ENCODE measurements at regions not wholly inside any gene's neighbourhood (a gene's known extent, or its start where the extent isn't known, plus 50 kb on each side); places are given as distances from the start of the nearest gene placed in this dataset.

DNA sequence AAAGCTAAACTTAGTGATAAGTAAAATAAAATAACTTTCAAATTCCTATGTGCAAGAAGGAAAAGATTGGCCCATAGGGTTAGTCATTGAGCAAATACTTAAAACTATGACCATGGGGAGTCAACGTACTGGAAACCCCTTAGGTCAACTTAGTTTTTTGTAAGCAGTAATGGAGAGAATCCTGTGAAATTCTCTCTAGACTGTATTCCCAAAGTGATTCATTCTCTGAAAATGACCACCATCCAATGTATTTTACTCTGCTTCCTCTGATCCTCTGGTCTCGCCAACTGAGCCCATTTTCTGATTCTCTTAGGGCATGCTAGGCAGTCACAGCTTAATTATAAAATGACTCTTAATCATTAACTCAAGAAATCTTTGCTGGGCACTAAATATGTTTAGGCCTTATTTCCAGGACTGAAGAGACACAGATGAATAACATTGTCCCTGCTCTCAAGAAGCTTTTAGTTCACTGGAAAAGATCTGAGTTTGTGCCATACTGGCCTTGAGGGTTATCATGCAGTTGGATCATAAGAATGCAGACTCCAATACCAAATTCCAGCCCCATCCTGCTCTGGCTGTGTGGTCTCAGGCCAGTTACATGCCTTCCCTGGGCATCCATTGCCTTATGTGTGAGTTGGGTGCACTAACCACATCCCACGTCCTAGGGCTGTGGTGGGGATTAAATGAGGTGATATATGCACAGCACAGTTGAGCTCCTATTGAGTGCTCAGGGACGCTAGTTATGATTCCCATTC, 732.4 kb downstream of the AACS start:
- Histone ChIP-seq H3K27ac (ENCODE audit: low read depth in 1 of 2, low read length in 1 of 2) (no peak overlapping the region), H3K4me1 (ENCODE audit: control insufficient read depth in 5 of 5, insufficient read depth in 5 of 5, low read length in 5 of 5) (no peaks in the 10 kb centered on the region), H3K36me3 (ENCODE audit: control insufficient read depth in 4 of 4, insufficient read depth in 4 of 4, low read length in 4 of 4) (no peaks in the 10 kb centered on the region), H3K27me3 (ENCODE audit: control insufficient read depth in 3 of 3, insufficient read depth in 3 of 3, low read length in 2 of 3) (no peaks in the 10 kb centered on the region), H3K9me3 (ENCODE audit: control insufficient read depth in 4 of 4, insufficient read depth in 3 of 4, low read length in 3 of 4) (no peaks in the 10 kb centered on the region), H3K9ac (ENCODE audit: insufficient read depth in 1 of 2, low read length in 2 of 2) (no peak overlapping the region), H3K4me3 (no peak overlapping the region)
- 67 to 89% methylated on average over 4 of the region's 4 CpGs for WGBS, 2 donors
- ATAC-seq (ENCODE audit: insufficient read depth, low FRiP score) (no peak), DNase-seq (no peak)
- TF ChIP-seq, protein P1, sequence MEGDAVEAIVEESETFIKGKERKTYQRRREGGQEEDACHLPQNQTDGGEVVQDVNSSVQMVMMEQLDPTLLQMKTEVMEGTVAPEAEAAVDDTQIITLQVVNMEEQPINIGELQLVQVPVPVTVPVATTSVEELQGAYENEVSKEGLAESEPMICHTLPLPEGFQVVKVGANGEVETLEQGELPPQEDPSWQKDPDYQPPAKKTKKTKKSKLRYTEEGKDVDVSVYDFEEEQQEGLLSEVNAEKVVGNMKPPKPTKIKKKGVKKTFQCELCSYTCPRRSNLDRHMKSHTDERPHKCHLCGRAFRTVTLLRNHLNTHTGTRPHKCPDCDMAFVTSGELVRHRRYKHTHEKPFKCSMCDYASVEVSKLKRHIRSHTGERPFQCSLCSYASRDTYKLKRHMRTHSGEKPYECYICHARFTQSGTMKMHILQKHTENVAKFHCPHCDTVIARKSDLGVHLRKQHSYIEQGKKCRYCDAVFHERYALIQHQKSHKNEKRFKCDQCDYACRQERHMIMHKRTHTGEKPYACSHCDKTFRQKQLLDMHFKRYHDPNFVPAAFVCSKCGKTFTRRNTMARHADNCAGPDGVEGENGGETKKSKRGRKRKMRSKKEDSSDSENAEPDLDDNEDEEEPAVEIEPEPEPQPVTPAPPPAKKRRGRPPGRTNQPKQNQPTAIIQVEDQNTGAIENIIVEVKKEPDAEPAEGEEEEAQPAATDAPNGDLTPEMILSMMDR (IDR thresholded peaks at IDR 0.05; ENCODE audit: control extremely low read depth, extremely low read depth) = no peak

DNA sequence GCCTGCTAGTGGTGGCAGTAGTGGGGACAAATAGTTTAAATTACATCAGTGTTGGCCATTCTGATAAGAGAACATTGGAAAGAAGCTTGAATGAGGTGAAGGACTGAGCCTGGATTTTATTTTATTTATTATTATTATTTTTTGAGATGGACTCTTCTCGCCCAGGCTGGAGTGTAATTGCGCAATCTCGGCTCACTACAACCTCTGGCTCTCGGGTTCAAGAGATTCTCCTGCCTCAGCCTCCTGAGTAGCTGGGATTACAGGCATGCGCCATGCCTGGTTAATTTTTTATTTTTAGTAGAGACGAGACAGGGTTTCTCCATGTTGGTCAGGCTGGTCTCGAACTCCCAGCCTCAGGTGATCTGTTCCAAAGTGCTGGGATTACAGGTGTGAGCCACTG, 739.4 kb downstream of the AACS start:
- 84 to 86% methylated on average over 7 of the region's 7 CpGs for WGBS, 2 donors
- H3K9ac ChIP-seq (ENCODE audit: insufficient read depth in 1 of 2, low read length in 2 of 2) = no peak overlapping the region
- H3K27me3 ChIP-seq (ENCODE audit: control insufficient read depth in 3 of 3, insufficient read depth in 3 of 3, low read length in 2 of 3) = no peaks in the 10 kb centered on the region
- no peak overlapping the region for H3K27ac ChIP-seq (ENCODE audit: low read depth in 1 of 2, low read length in 1 of 2)
- no peaks in the 10 kb centered on the region for H3K36me3 ChIP-seq (ENCODE audit: control insufficient read depth in 4 of 4, insufficient read depth in 4 of 4, low read length in 4 of 4)
- H3K9me3 ChIP-seq (ENCODE audit: control insufficient read depth in 4 of 4, insufficient read depth in 3 of 4, low read length in 3 of 4) = no peaks in the 10 kb centered on the region
- no peak overlapping the region for H3K4me3 ChIP-seq
- TF ChIP-seq, protein P1 (IDR thresholded peaks at IDR 0.05; ENCODE audit: control extremely low read depth, extremely low read depth) = no peak
- ATAC-seq (ENCODE audit: insufficient read depth, low FRiP score) (no peak), DNase-seq (no peak)
- no peaks in the 10 kb centered on the region for H3K4me1 ChIP-seq (ENCODE audit: control insufficient read depth in 5 of 5, insufficient read depth in 5 of 5, low read length in 5 of 5)

DNA sequence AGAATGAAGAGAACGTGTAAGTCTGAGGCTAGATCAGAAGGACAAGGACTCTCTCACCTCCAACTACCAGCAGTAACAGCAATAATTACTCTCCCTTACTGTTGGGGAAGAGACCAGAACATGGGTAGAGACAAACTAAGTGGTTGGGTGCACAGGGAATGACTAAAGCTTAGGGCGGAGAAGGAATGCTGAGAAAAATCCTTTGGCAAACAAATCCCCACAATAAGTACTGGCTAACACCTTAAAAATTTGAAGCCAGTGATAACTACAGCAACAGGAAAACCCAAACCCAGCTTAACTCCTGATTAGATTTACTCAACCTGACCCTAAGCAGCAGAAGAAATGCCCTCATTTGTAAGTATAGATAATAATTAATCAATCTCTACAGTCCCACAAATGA, 759.0 kb downstream of the AACS start:
- TF ChIP-seq, protein P1 (IDR thresholded peaks at IDR 0.05; ENCODE audit: control extremely low read depth, extremely low read depth) = no peak
- 86 to 91% methylated on average over 2 of the region's 2 CpGs for WGBS, 2 donors
- Histone ChIP-seq H3K9me3 (ENCODE audit: control insufficient read depth in 4 of 4, insufficient read depth in 3 of 4, low read length in 3 of 4) (peaks cover 0 to 4% (median 2%) of the 10 kb centered on the region in 4 donors), H3K4me1 (ENCODE audit: control insufficient read depth in 5 of 5, insufficient read depth in 5 of 5, low read length in 5 of 5) (no peaks in the 10 kb centered on the region), H3K9ac (ENCODE audit: insufficient read depth in 1 of 2, low read length in 2 of 2) (no peak overlapping the region), H3K4me3 (no peak overlapping the region), H3K27me3 (ENCODE audit: control insufficient read depth in 3 of 3, insufficient read depth in 3 of 3, low read length in 2 of 3) (no peaks in the 10 kb centered on the region), H3K36me3 (ENCODE audit: control insufficient read depth in 4 of 4, insufficient read depth in 4 of 4, low read length in 4 of 4) (no peaks in the 10 kb centered on the region), H3K27ac (ENCODE audit: low read depth in 1 of 2, low read length in 1 of 2) (no peak overlapping the region)
- ATAC-seq (ENCODE audit: insufficient read depth, low FRiP score) (no peak), DNase-seq (no peak)

DNA sequence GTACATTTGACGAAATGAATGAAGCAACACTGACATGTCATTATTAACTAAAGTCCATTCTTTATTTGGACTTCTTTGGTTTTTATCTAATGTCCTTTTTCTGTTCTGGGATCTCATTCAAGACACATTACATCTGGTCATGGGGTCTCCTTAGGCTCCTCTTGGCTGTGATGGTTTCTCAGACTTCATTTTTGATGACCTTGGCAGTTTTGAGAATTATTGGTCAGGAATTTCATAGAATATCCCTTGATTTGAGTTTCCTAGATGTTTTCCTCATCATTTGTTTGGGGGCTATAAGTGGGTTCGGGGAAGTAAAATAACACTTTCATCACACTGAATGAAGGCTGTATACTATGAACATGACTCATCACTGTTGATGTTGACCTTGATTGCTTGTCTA, 770.6 kb downstream of the AACS start:
- DNase-seq (no peak), ATAC-seq (ENCODE audit: insufficient read depth, low FRiP score) (no peak)
- WGBS, 2 donors = 73 to 87% methylated on average over 2 of the region's 2 CpGs
- Histone ChIP-seq H3K9me3 (ENCODE audit: control insufficient read depth in 4 of 4, insufficient read depth in 3 of 4, low read length in 3 of 4) (peaks cover 0 to 1% (median 0%) of the 10 kb centered on the region in 4 donors), H3K4me1 (ENCODE audit: control insufficient read depth in 5 of 5, insufficient read depth in 5 of 5, low read length in 5 of 5) (peaks cover 0 to 2% (median 0%) of the 10 kb centered on the region in 5 donors), H3K27ac (ENCODE audit: low read depth in 1 of 2, low read length in 1 of 2) (no peak overlapping the region), H3K36me3 (ENCODE audit: control insufficient read depth in 4 of 4, insufficient read depth in 4 of 4, low read length in 4 of 4) (no peaks in the 10 kb centered on the region), H3K27me3 (ENCODE audit: control insufficient read depth in 3 of 3, insufficient read depth in 3 of 3, low read length in 2 of 3) (no peaks in the 10 kb centered on the region), H3K4me3 (no peak overlapping the region), H3K9ac (ENCODE audit: insufficient read depth in 1 of 2, low read length in 2 of 2) (no peak overlapping the region)
- TF ChIP-seq, protein P1 (IDR thresholded peaks at IDR 0.05; ENCODE audit: control extremely low read depth, extremely low read depth) = no peak
